HepG2 (cell line): ENCODE measurements at regions not wholly inside any gene's neighbourhood (a gene's known extent, or its start where the extent isn't known, plus 50 kb on each side); places are given as distances from the start of the nearest gene placed in this dataset.

ENCODE experiments used
- BHLHE40 ChIP-seq: IDR thresholded peaks from 2 replicates; pipeline ENCODE4 v1.6.1; 2011; ENCODE audit warnings: low read length, improper control_type of control experiment
- ETV5 ChIP-seq: IDR thresholded peaks from 2 replicates; pipeline ENCODE4 v1.6.1; 2018; ENCODE audit warnings: missing biosample characterization, missing genetic modification reagents, inconsistent platforms, borderline replicate concordance
- NBN ChIP-seq: fragments of 450-650 bp; conservative IDR thresholded peaks from 2 replicates; pipeline ENCODE4 v1.6.1; 2017
- POLR2A ChIP-seq, 2 experiments: IDR thresholded peaks; 2 replicates each; pipeline ENCODE4 v1.6.1; 2011; ENCODE audit warnings: low read depth in 2 of 2, low read length in 2 of 2, mild to moderate bottlenecking in 1 of 2, moderate library complexity in 1 of 2; ENCODE audit not compliant: insufficient read depth in 1 of 2
- ZHX1 ChIP-seq: sonication (generic); formaldehyde crosslinking; IDR thresholded peaks from 2 replicates; pipeline ENCODE4 v1.8.1; 2022; ENCODE audit warnings: low read depth, mild to moderate bottlenecking, missing genetic modification reagents
- ZNF619 ChIP-seq: sonication (generic); formaldehyde crosslinking; IDR thresholded peaks from 2 replicates; pipeline ENCODE4 v1.4.0; 2020; ENCODE audit warnings: mild to moderate bottlenecking, missing genetic modification reagents

- TF ChIP-seq BHLHE40 (no peak), POLR2A (IDR thresholded peaks at IDR 0.05; ENCODE audit: insufficient read depth in 1 of 2, low read depth in 2 of 2, low read length in 2 of 2) (no peak), ETV5 (CRISPR knock-in tag) (no peak), ZNF619 (CRISPR knock-in tag) (no peak), ZHX1 (no peak), NBN (no peak)
These were observed 97.0 kb upstream of the NCK2 start for GRCh38 chr2:105647731-105648130.
